NOMO-1 treated with dmso at 0.1 percent for 144 hours (cell line): ENCODE measurements at regions not wholly inside any gene's neighbourhood (a gene's known extent, or its start where the extent isn't known, plus 50 kb on each side); places are given as distances from the start of the nearest gene placed in this dataset.
A peak's percentile ranks its signal among the peaks of the same experiment; 100 is the strongest.
"Not testable (repeated sequence)": the region's sequence is repeated elsewhere in the genome, so short reads cannot be mapped to it uniquely, and the experiment has no call there.

ENCODE experiments used
- DNase-seq: peaks from one replicate; lab custom pipeline; 2025; ENCODE audit not compliant: unreplicated experiment; lab: John Stamatoyannopoulos, UW

DNA sequence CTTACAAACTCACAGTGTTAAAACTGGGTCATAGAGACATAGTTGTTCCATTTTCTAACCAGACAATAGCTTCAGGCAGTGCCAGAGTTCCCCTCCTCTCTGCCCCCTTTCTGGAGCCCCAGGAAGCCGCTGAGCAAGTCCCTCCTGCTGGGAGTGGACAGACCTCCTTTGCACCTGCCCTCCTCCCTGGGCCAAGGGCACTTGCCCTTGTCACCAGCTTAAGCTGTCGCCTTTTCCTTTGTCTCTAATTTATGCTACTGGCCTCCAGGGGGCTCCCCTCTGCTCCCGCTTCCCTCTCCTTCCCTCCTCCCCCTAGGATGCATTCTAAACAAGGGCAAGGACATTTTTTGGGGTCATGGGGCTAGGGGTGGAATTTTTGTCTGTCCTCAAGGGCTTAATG is 182.4 kb downstream of the MIS18A start:
- no peak for DNase-seq

DNA sequence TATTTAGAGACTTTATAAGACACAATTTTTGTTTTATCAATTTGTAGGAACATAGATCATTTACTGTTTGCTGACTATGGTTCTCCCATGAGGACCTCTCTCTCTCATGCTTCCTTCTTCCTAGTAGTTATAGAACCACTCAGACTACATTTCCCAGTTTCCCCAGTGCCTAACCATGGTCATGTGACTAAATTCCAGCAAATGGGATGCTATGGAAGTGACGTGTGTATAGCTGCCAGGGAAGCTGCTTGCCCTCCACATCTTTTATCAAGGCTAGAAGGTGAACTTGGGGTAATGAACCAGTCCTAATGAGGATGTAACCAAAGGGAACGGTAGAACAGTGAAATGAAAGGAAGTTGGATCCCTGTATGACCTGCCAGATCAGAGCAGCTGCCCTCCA is 184.0 kb downstream of the MIS18A start:
- DNase-seq = no peak

DNA sequence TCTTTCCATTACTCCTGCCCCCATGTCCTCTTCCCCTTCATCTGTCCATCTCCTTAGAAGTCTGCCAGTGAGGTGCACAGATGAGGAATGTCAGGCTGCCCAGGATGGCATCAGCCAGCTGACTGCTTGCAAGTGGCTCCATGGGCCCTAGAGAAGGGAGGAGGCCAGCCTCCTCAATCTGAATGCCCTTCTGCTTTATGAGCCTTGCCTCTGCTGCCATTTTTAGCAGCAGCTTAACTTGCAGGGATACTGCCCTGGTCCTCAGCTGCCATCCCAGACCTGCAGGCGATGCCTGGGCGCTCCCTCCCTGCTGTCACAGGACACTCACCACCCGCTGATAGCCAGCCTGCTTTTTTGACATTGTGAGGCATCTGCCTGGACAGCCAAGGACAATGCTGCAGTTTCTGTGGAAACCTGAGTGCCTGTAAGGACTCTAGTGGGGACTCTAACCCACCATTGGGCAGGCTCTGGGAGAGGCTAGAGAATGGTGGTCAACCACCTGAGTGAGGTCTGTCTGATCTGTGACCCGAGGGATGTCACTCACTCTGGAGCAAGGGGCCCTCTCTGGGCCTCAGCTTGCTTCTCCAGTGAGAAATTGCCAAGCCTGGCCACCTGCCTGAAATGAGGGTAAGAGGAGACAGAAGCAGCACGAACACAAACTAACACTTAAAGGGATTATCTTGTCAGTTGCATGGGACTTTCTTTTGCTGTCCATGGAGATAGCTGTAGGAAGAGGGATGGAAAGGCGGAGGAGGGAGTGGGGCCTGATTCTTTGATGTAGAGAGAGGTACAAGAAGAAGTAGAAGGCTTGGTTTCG is 185.0 kb downstream of the MIS18A start:
- DNase-seq = no peak

DNA sequence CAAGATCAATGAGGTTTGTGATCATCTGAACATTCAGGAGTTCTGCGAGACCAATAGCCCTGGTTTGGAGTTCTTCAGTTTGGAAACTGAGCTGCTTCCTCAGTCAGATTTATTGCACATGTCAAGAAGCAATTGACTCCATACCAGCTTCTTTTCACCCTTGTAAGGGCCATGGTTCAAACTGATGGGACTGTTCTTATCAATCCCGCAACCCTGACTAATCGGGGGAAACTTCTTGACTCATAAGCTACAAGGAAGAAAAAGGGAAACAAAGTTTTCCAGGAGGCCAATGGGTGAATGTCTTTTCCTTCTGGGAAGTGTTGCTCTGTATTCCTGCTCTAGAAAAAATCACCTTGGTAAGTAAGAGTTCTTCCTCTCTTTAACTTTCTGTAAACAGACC is 187.9 kb downstream of the MIS18A start:
- DNase-seq = no peak

DNA sequence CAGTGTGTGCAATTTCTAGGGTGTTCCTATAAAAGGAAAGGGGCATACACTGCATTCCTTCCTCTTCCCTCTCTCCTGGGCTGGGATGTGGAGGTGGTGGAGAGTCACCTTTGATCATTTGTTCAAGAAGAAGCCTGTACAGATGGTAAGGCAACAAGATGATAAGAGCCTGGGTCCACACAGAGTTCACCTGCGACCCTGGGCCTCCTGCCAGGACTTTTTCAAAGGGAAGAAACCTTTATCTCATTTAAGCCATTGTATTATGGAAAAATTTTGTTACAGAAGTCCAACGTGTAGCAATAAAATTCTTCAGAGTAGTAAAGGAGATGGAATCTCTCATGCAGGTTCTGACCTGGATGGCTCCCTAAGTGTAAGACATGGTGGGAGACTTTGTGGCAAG is 189.1 kb downstream of the MIS18A start:
- DNase-seq = no peak

DNA sequence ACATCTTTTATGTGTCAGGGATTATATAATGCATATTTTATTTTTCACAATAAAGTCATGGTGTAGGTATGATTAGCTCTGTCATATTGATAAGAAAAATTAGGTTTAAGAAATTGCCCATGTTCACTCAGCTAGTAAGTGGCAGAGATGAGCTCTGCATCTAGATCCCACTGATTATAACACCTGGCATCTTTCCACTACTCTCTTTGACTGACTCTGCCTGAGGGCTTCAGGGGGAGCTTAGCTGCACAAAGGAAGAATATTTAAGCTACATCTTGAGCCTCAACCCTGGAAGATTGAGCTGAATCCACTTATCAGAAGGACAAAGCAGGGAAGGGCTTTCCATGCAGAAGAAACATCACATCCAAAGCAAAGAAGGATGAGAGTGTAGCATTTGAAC is 190.4 kb downstream of the MIS18A start:
- DNase-seq = no peak

DNA sequence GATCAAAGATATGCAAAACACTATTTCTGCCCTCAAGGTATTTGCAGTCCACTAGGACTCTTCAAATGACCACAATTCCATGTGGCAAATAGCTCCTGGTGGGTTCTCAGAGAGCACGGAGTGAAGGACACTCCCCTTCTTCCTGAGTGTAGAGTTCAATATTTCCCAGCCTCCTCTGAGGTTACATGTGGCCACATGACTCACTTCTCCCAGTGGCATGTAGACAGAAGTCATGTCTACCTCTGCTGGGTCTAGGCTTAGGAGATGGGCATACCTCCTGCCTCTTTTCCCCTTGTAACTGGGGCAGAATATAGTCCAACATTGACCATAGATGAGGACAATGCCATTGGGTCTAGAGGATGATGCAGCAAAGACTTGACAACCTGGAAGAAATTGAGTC is 191.4 kb downstream of the MIS18A start:
- DNase-seq = no peak

DNA sequence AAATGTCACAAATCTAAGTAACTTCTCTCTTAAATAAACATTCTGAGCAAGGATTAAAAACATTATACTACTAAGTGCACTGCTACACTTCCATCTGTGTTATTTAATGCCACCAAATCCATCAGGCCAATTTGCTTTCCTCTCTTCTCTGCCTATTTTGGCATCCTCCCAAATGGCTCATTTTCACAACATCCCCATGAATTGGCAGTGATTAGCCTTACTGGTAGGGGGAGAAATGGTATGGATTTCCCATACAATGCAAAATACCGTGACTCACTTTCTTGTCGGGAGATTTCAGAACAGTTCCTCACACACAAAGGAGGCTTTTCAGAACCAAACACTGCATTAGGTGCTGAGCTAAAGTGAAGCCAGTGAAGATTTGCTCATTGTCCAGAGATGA is 195.7 kb downstream of the MIS18A start:
- no peak for DNase-seq

DNA sequence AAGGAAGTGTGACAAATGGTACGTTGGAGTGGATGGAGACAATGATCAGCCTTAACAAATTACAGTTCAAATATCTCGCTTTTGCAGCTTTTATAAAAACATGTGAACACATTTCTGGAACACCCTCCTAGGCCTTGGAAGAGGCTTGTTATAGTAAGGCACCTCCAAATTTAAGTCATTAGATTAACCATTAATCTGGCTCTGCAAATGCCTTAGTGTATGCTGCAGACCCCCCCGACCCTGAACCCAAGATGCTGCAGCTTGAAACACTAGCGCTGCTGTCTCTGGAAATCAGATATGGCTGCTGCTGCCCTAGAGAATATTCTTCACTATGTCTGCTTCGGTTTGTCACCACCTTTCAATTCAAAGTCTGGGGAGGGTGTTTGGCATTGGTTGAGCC is 196.4 kb downstream of the MIS18A start:
- no peak for DNase-seq

DNA sequence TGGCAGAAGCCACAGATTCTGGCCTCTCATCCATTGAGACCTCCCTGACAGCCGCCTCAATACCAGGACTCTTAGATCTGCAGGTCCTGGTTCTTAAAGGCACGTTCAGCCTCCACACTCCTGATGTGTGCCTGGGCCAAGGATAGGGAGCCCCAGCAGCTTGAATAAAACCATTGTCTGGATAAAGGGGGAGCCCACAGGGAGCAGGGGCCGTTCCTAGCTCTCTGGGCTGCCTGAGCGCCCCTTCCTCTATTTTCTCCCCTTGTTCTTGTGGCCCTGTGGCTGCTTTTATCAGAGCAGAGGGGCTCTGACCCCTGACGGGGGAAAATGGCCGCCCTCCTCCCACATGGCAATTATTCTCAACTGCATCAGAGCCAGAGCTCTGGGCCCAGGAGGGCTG is 200.8 kb downstream of the HUNK start:
- DNase-seq = no peak

DNA sequence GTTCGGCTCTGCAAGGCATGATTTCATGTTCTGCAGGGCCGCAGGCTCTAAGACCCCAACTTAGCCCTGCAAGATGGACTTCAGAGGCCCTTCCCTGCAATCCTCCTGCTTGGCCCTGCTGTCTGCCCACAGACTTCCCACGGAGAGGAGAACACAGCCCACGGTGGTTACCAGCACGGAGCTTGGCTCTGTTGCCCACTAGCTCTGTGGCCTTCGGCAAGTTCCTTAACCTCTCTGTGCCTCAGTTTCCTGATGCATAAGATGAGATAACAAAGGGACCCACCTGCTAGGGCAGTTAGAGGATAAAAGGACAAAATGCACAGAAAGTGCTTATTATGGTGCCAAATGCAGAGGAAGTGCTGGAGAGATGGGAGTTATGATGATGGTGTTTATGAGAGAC is 200.4 kb downstream of the HUNK start:
- DNase-seq = no peak

DNA sequence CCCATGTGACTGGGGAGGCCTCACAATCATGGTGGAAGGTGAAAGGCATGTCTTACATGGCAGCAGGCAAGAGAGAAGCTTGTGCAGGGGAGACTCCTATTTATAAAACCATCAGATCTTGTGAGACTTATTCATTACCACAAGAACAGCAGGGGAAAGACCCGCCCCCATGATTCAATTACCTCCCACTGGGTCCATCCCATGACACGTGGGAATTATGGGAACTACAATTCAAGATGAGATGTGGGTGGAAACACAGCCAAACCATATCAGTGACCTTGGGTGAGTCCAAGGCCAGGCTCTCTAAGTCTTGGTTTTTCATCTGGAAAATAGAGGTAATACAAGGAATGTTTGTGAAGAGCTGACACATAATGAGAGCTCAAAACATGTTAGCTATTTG is 198.8 kb downstream of the HUNK start:
- DNase-seq = not testable (repeated sequence)

DNA sequence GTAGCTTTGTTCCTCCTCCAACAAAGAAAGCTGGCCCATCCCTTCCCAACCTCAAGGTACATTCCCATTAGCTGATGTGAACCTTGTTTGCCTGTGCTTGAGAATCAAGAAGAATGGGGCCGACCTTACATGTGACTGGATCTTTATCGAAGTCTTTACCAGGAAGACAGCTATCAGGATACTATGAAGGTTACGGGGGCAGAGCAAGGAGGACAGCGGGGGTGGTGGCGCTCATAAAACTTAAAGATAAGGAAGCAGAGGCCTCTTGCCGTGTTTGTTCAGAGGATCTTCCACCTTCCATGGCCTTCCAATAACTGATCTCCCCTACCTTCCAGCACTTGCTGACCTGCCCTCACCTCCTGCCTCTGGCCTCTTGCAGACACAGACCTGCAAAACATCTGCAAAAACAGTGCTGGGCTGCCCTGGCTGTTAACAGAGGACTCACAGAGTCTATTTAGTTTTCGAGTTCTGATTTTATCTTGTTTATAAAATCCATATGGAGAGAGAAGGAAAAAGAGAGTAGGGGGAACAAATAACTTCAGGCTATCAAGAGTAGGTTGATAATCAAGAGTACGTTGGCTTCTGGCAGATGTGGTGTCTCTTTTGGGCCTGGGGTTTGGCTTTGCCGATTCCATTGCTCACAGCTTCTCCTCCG is 198.0 kb downstream of the HUNK start:
- DNase-seq = no peak

DNA sequence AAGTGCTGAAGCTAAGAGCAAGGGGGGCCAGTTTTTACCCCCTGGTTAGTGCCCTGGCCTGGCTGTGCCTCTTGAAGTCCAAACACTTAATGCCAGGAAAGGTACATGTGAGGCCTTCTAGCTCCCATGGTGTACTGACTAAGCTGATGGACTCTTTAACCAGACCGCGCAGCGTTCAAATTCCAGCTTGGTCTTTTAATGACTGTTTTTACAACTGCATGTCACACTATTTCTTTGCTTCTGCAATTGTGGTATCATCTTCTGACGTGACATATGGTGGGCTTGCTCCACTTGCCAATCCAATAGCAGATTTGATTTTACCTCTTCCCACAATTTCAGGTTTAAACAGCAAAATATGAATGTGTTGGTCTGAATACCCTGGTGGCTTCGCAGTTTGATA is 197.3 kb downstream of the HUNK start:
- no peak for DNase-seq

DNA sequence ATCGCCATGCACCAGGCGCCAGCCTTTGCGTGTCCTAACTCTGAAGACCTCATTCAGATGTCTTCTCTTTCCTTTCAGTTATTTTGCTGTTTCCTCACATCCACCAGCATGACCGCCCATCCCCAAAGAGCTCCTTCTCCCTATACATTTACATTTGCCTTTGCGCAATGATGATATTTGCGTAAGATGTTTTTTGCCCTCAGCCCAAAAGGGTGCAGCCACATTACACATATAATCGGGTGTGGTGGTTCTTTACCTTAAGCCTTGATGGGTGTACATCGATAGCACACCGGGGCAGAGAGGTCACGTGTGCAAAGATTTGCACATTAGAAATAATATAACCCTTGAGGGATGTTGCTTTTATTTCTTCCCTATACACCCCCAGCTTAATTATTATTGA is 192.8 kb downstream of the HUNK start:
- DNase-seq = peak; percentile 47

DNA sequence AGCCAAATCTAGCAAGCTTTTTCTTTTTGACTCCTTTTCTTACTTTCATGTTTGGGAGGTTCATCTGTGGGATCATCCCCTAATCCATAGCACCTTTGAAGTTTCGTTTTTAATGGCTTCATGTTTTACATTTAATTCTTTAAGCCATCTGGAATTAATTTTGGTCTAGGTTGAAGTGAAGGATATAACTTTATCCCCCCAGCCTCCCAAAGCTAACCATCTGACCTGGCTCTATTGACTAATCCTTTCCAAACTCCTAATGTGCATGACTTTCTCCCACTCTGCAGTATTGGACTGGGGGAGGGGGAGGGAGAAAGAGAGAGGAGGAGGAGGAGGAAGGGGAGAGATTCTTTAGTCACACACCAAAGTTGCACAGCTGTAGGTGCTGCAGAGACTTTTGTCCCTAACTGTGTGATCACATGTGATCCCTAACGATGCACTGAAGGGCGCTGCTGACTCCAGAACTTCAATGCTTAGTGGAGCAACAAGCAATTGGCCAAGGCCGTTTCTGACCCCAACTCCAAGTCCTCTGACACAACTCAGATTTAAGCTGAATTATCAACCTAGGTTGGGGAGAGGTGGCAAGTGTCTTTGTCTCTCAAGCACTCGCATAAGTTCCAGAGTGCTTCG is 191.6 kb downstream of the HUNK start:
- no peak for DNase-seq

DNA sequence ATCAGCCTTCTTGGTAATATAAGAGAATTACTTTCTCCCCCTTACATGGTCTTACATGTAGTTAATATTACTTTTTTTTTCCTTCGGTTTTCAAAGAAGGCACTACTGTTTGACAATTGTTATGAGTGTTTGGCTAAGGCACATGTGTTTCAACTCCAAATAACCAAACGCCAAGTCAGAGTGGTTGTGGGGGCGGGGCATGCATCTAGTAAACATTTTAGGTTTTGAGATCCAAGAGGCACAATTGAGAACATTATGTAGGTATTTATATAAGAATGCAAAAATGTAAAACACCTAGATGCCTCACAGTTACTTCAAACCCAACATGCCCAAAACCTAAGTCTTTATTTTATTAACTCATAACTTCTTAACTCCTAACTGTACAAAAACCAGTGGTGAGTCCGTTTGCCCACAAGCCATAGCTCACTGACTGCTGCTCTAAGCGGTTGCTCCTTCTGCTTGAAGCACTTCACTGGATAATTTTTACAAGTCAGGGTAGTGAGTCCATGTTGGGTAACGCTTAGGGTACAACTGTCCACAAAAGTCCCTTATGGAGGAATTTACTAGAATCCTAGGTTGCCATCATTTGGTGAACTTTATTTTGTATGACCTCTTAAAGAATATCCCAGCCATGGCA is 189.9 kb downstream of the HUNK start:
- DNase-seq = no peak

DNA sequence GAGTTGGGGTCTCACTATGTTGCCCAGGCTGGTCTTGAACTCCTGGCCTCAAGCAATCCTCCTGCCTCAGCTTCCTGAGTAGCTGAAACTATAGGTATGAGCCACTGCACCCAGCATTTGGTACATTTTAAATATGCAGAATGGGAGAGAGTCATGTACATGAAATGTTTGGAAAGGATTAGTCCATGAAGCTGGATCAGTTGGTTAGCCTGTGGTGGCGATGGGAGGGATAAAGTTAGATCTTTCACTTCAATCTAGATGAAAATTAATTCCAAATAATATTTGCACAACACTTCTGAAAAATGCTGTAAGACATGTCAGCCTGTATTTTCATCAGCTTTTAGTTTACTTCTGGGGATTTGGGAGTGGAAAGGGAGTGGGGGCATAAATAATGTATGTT is 188.9 kb downstream of the HUNK start:
- no peak for DNase-seq

DNA sequence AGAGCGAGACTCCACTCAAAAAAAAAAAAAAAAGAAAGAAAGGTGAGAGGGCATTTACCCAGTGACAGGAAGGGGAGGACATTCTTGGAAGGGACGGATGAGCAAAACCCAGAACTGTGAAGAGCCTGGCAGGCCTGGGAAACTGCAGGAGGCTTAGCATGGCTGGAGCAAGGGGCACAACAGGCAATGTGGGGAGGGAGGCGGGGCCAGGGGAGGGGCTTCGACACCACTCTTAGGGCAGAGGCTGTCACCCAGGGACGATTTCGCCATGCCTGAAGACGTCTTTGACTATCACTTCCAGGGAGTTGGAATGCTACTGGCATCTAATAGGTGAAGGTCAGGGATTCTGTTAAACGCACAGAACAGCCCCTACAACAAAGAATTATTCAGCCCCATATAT is 184.0 kb downstream of the HUNK start:
- no peak for DNase-seq

DNA sequence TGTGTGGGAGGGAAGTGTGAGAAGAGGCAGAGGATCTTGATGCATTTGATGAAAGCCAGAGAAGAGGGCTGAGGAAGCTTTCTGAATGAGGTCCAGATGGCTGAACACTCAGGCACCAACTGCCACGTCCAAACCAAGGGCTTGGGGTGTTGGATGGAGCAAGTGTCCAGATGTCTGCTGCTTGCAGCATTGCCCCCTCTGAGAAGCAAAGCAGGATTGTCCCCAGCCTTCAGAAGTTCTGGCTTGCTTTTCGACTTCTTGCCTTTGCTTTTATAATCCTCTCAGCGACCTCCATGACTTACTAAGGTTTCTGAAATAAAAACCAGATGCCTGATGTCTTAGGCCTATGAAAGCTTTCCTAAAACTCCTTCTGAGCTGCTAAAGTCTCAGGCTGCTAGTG is 182.5 kb downstream of the HUNK start:
- DNase-seq = no peak
